Testis (tissue), 2 donors: ENCODE measurements at regions not wholly inside any gene's neighbourhood (a gene's known extent, or its start where the extent isn't known, plus 50 kb on each side); places are given as distances from the start of the nearest gene placed in this dataset.

ENCODE experiments used
- DNase-seq: peaks from one replicate; pipeline ENCODE4 v3.0.0-alpha.2; 2019
- H3K27ac ChIP-seq, 2 donors: fragments of 200-600 bp; sonication (generic); one replicate each; pipeline ENCODE4 v1.5.1; 2019
- H3K27me3 ChIP-seq: fragments of 200-600 bp; sonication (generic); one replicate; pipeline ENCODE4 v1.5.1; 2019
- H3K36me3 ChIP-seq: fragments of 200-600 bp; sonication (generic); one replicate; pipeline ENCODE4 v1.5.1; 2017; ENCODE audit warnings: low read depth; ENCODE audit errors: missing control alignments
- H3K4me1 ChIP-seq: fragments of 200-600 bp; sonication (generic); one replicate; pipeline ENCODE4 v1.5.1; 2019
- H3K4me3 ChIP-seq, 2 donors: fragments of 200-600 bp; sonication (generic); one replicate each; pipeline ENCODE4 v1.5.1; 2017 to 2019
- H3K9me3 ChIP-seq: fragments of 200-600 bp; sonication (generic); one replicate; pipeline ENCODE4 v1.5.1; 2017
- CTCF ChIP-seq, 3 experiments: fragments of 450-650 bp in 2 of 3; fragments of 200-600 bp in 1 of 3; sonication (generic) in 1 of 3; IDR thresholded peaks; one replicate each; pipeline ENCODE4 v1.5.1; 2016 to 2019; ENCODE audit warnings: antibody characterized with exemption in 3 of 3, mild to moderate bottlenecking in 2 of 3, moderate library complexity in 1 of 3
- POLR2A ChIP-seq: fragments of 450-650 bp; IDR thresholded peaks from one replicate; pipeline ENCODE4 v1.6.1; 2017; ENCODE audit warnings: antibody characterized with exemption, mild to moderate bottlenecking, moderate library complexity
- WGBS, 2 donors: methylation state at CpG; one replicate each; pipeline ENCODE4 v1.1.5; 2018; 5-methylcytosine and 5-hydroxymethylcytosine counted together
- intact Hi-C: fragments of 100-400 bp; cut with DNase I; formaldehyde crosslinking; loops from one replicate; pipeline ENCODE4 v1.15.1; 2023; ENCODE audit warnings: low total_unique reads

- H3K36me3 ChIP-seq: no peaks in the 10 kb centered on the region
- intact Hi-C loops: no loop called here
- no peak for TF ChIP-seq POLR2A
- TF ChIP-seq CTCF (IDR thresholded peaks at IDR 0.05): no peak
Measured at GRCh38 chr11:70677232-70677916, 279.0 kb downstream of the CTTN start.

GRCh38 chr11:70678931-70679900 is 280.9 kb downstream of the CTTN start:
- TF ChIP-seq POLR2A (no peak), CTCF (IDR thresholded peaks at IDR 0.05) (no peak)
- H3K4me1 ChIP-seq: no peaks in the 10 kb centered on the region
- H3K27ac ChIP-seq: no peak overlapping the region
- no peaks in the 10 kb centered on the region for H3K27me3 ChIP-seq
- H3K4me3 ChIP-seq: no peak overlapping the region
- intact Hi-C loops: no loop called here
- no peaks in the 10 kb centered on the region for H3K36me3 ChIP-seq
- DNase-seq: no peak
- WGBS, 2 donors: 87 to 94% methylated on average over 20 to 29 of the region's 29 CpGs
- H3K9me3 ChIP-seq: no peaks in the 10 kb centered on the region

More at GRCh38 chr11:70677232-70677916, 279.0 kb downstream of the CTTN start:
- Histone ChIP-seq H3K27me3 (no peaks in the 10 kb centered on the region), H3K9me3 (no peaks in the 10 kb centered on the region), H3K27ac (no peak overlapping the region), H3K4me3 (no peak overlapping the region), H3K4me1 (no peaks in the 10 kb centered on the region)
- no peak for DNase-seq
- 94 to 96% methylated on average over 19 of the region's 19 CpGs for WGBS, 2 donors

- H3K27ac ChIP-seq: no peak overlapping the region
- no peak for DNase-seq
- intact Hi-C loops: no loop called here
Measured at GRCh38 chr11:70680781-70681281, 282.5 kb downstream of the CTTN start.

GRCh38 chr11:70682056-70682455 is 283.7 kb downstream of the CTTN start:
- no peak for DNase-seq
- no peaks in the 10 kb centered on the region for H3K36me3 ChIP-seq
- no peak overlapping the region for H3K4me3 ChIP-seq
- TF ChIP-seq CTCF (IDR thresholded peaks at IDR 0.05) (no peak), POLR2A (no peak)
- no peaks in the 10 kb centered on the region for H3K9me3 ChIP-seq
- H3K27ac ChIP-seq: no peak overlapping the region
- no peaks in the 10 kb centered on the region for H3K4me1 ChIP-seq
- no peaks in the 10 kb centered on the region for H3K27me3 ChIP-seq
- intact Hi-C loops: no loop called here
- WGBS, 2 donors: 88 to 90% methylated on average over 9 to 10 of the region's 10 CpGs

More at GRCh38 chr11:70680781-70681281, 282.5 kb downstream of the CTTN start:
- no peaks in the 10 kb centered on the region for H3K4me1 ChIP-seq
- no peaks in the 10 kb centered on the region for H3K36me3 ChIP-seq
- no peaks in the 10 kb centered on the region for H3K9me3 ChIP-seq
- H3K4me3 ChIP-seq: no peak overlapping the region
- 78% methylated on average over 6 to 13 of the region's 13 CpGs for WGBS, 2 donors
- TF ChIP-seq POLR2A (no peak), CTCF (IDR thresholded peaks at IDR 0.05) (no peak)
- H3K27me3 ChIP-seq: no peaks in the 10 kb centered on the region
